DND-41 (cell line): ENCODE measurements at regions not wholly inside any gene's neighbourhood (a gene's known extent, or its start where the extent isn't known, plus 50 kb on each side); places are given as distances from the start of the nearest gene placed in this dataset.

Experiments used
- CTCF ChIP-seq: IDR thresholded peaks from 2 replicates; pipeline ENCODE4 v1.5.1; 2012; ENCODE audit warnings: borderline replicate concordance, low read length, moderate library complexity, mild to moderate bottlenecking; ENCODE audit not compliant: poor library complexity, severe bottlenecking; ENCODE audit errors: extremely low read depth
- EZH2 ChIP-seq: IDR thresholded peaks from 3 replicates; pipeline ENCODE4 v1.6.1; 2012; ENCODE audit warnings: borderline replicate concordance, low read depth, mild to moderate bottlenecking, moderate library complexity, low read length, inconsistent platforms; ENCODE audit not compliant: severe bottlenecking

- TF ChIP-seq CTCF (no peak), EZH2 (no peak)
These were observed 167.1 kb upstream of the SIX2 start for GRCh38 chr2:45176390-45176789.
